Right atrium auricular region (tissue), 2 donors: ENCODE measurements at regions not wholly inside any gene's neighbourhood (a gene's known extent, or its start where the extent isn't known, plus 50 kb on each side); places are given as distances from the start of the nearest gene placed in this dataset.

Experiments used
- DNase-seq: peaks from one replicate; pipeline ENCODE4 v3.0.0-alpha.2; 2019; ENCODE audit warnings: low spot score
- H3K27ac ChIP-seq, 2 donors: fragments of 200-600 bp; sonication (generic); 1 replicate in 1 of 2; 2 replicates in 1 of 2; pipeline ENCODE4 v1.5.1; 2016 to 2019
- H3K27me3 ChIP-seq, 2 donors: fragments of 200-600 bp; sonication (generic); one replicate each; pipeline versions ENCODE4 v1.5.1 to v1.6.0; 2017 to 2019
- H3K36me3 ChIP-seq: fragments of 200-600 bp; sonication (generic); one replicate; pipeline ENCODE4 v1.5.1; 2016
- H3K4me1 ChIP-seq, 2 donors: fragments of 200-600 bp; sonication (generic); one replicate each; pipeline versions ENCODE4 v1.5.1 to v1.6.0; 2017 to 2019
- H3K4me3 ChIP-seq, 2 donors: fragments of 200-600 bp; sonication (generic); 1 replicate in 1 of 2; 2 replicates in 1 of 2; pipeline ENCODE4 v1.5.1; 2017 to 2019; ENCODE audit warnings: mild to moderate bottlenecking in 1 of 2, moderate library complexity in 1 of 2
- H3K9me3 ChIP-seq, 2 donors: fragments of 200-600 bp; sonication (generic); one replicate each; pipeline ENCODE4 v1.5.1; 2019
- CTCF ChIP-seq, 2 donors: fragments of 200-600 bp; sonication (generic); IDR thresholded peaks; one replicate each; pipeline ENCODE4 v1.5.1; 2019; ENCODE audit warnings: antibody characterized with exemption in 2 of 2

DNA sequence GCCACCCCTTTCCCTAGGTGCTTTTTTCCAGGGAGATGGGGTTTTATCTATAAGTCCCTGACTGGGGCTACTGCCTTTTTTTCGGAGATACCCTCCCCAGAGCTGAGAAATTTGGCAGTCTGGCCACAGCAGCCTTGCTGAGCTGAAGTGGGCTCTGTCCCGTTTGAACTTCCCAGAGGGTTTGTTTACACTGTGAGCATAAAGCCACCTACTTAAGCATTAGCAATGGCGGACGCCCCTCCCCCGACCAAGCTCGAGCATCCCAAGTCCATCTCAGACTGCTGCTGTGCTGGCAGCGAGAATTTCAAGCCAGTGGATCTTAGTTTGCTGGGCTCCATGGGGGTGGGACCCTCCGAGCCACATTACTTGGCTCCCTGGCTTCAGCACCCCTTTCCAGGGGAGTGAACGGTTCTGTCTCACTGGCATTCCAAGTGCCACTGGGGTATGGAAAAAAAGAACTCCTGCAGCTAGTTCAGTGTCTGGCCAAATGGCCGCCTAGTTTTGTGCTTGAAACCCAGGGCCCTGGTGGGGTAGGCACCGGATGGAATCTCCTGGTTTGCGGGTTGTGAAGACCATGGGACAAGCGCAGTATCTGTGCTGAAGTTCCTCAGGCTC lies 456.4 kb upstream of the HTR2C start:
- Histone ChIP-seq H3K4me3 (no peak overlapping the region), H3K4me1 (no peaks in the 10 kb centered on the region), H3K27me3 (no peaks in the 10 kb centered on the region), H3K9me3 (no peaks in the 10 kb centered on the region), H3K27ac (no peak overlapping the region), H3K36me3 (no peaks in the 10 kb centered on the region)
- TF ChIP-seq CTCF (IDR thresholded peaks at IDR 0.05) = no peak
- no peak for DNase-seq

DNA sequence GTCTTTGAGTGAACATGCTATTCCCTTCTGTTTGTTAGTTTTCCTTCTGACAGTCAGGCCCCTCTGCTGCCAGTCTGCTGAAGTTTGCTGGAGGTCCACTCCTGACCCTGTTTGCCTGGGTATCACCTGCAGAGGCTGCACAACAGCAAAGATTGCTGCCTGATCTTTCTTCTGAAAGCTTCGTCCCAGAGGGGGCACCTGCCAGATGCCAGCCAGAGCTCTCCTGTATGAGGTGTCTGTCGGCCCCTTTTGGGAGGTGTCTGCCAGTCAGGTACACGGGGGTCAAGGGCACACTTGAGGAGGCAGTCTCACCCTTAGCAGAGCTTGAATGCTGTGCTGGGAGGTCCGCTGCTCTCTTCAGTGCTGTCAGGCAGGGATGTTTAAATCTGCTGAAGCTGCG lies 456.9 kb upstream of the HTR2C start:
- Histone ChIP-seq H3K27me3 (no peaks in the 10 kb centered on the region), H3K27ac (no peak overlapping the region), H3K36me3 (no peaks in the 10 kb centered on the region), H3K4me3 (no peak overlapping the region), H3K4me1 (no peaks in the 10 kb centered on the region), H3K9me3 (no peaks in the 10 kb centered on the region)
- DNase-seq = no peak
- no peak for TF ChIP-seq CTCF (IDR thresholded peaks at IDR 0.05)

GRCh38 chrX:114101081-114101480 lies 482.8 kb upstream of the HTR2C start:
- Histone ChIP-seq H3K4me3 (no peak overlapping the region), H3K4me1 (no peaks in the 10 kb centered on the region), H3K9me3 (no peaks in the 10 kb centered on the region), H3K27me3 (peaks cover 0 to 2% of the 10 kb centered on the region in 2 donors), H3K27ac (no peak overlapping the region), H3K36me3 (no peaks in the 10 kb centered on the region)
- no peak for DNase-seq
- TF ChIP-seq CTCF (IDR thresholded peaks at IDR 0.05) = no peak

DNA sequence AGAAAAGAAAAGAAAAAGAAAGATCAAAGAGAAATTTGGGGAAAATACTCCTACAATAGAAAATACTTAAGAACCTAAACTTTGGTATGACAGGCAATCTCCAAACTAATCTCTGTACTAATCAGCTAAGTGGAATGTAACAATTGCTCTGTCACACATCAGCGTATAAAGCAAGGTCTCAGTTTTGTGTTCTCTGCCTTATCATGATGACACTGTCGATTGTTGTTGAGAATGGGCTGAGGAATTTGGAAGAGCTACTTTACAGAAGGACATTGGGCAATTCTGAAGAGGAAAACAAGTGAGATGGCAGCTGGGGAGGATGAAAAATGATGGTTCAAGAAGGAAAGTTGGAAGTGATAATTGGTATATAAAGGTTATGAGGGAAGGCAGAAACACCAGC lies 486.0 kb upstream of the HTR2C start:
- Histone ChIP-seq H3K36me3 (no peaks in the 10 kb centered on the region), H3K27me3 (no peaks in the 10 kb centered on the region), H3K27ac (no peak overlapping the region), H3K9me3 (no peaks in the 10 kb centered on the region), H3K4me1 (no peaks in the 10 kb centered on the region), H3K4me3 (no peak overlapping the region)
- TF ChIP-seq CTCF (IDR thresholded peaks at IDR 0.05) = no peak
- no peak for DNase-seq

GRCh38 chrX:114097427-114097826 lies 486.5 kb upstream of the HTR2C start:
- H3K4me3 ChIP-seq = no peak overlapping the region
- H3K27ac ChIP-seq = no peak overlapping the region
- DNase-seq = no peak
- H3K9me3 ChIP-seq = peaks cover 0 to 1% of the 10 kb centered on the region in 2 donors
- H3K27me3 ChIP-seq = no peaks in the 10 kb centered on the region
- H3K4me1 ChIP-seq = no peaks in the 10 kb centered on the region
- no peak for TF ChIP-seq CTCF (IDR thresholded peaks at IDR 0.05)
- no peaks in the 10 kb centered on the region for H3K36me3 ChIP-seq

DNA sequence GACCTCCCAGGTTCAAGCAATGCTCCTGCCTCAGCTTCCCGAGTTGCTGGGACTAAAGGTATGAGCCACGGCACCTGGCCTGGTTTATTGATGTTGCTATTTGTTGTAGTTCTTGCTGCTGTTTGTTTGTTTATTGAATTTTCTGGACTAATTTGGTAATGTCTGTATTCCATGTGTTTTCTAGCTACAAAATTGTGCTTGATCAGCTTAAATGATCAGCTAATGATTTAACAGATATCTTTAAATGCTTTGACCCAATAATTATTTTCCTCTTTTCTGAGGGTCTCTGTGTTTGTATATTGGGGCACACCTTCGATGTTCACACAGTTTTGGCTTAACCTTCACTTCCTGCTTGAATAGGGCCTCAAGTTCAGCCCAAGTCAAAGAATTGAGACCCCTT lies 488.1 kb upstream of the HTR2C start:
- TF ChIP-seq CTCF (IDR thresholded peaks at IDR 0.05) = no peak
- Histone ChIP-seq H3K27me3 (no peaks in the 10 kb centered on the region), H3K36me3 (no peaks in the 10 kb centered on the region), H3K4me1 (no peaks in the 10 kb centered on the region), H3K9me3 (peaks cover 0 to 11% of the 10 kb centered on the region in 2 donors), H3K27ac (no peak overlapping the region), H3K4me3 (no peak overlapping the region)
- DNase-seq = no peak
